ENCODE measurements at regions not wholly inside any gene's neighbourhood (a gene's known extent, or its start where the extent isn't known, plus 50 kb on each side); places are given as distances from the start of the nearest gene placed in this dataset.

- H3K9me3 ChIP-seq (replicated peaks in 1 of 2; ENCODE audit: control insufficient read depth in 1 of 2, insufficient read depth in 1 of 2, low read length in 2 of 2) = no peaks in the 10 kb centered on the region
- WGBS (ENCODE audit: insufficient coverage) = 94% methylated on average over 2 of the region's 4 CpGs
Observed at GRCh38 chr20:19045371-19045770, 167.1 kb upstream of the SLC24A3 start.

GRCh38 chr20:19047040-19047950, 165.1 kb upstream of the SLC24A3 start:
- Mint-ChIP-seq H3K27ac (no peak overlapping the region), H3K4me1 (no peaks in the 10 kb centered on the region), H3K4me3 (no peak overlapping the region), H3K9me3 (no peaks in the 10 kb centered on the region), H3K36me3 (no peaks in the 10 kb centered on the region), H3K27me3 (ENCODE audit: low read depth in 3 of 3) (peaks cover 0 to 3% (median 2%) of the 10 kb centered on the region in 3 donors)
- no peaks in the 10 kb centered on the region for H3K9me3 ChIP-seq (replicated peaks in 1 of 2; ENCODE audit: control insufficient read depth in 1 of 2, insufficient read depth in 1 of 2, low read length in 2 of 2)
- H3K27me3 ChIP-seq (ENCODE audit: control insufficient read depth in 2 of 2, insufficient read depth in 2 of 2, low read length in 2 of 2) = no peaks in the 10 kb centered on the region
- H3K79me2 ChIP-seq (ENCODE audit: insufficient read depth, low read length) = no peaks in the 10 kb centered on the region
- 79% methylated on average over 4 of the region's 9 CpGs for WGBS (ENCODE audit: insufficient coverage)
- no peak overlapping the region for H2AFZ ChIP-seq (ENCODE audit: insufficient read depth, low read depth, low read length, poor library complexity, severe bottlenecking)
- no peak overlapping the region for H3K4me2 ChIP-seq (replicated peaks; ENCODE audit: extremely low read depth, low read length, poor library complexity, severe bottlenecking)
- H3K4me1 ChIP-seq (ENCODE audit: control insufficient read depth in 1 of 2, insufficient read depth in 2 of 2, low read length in 2 of 2) = no peaks in the 10 kb centered on the region
- DNase-seq = no peak
- H3K27ac ChIP-seq (ENCODE audit: low read depth in 1 of 2, low read length in 2 of 2) = no peak overlapping the region
- intact Hi-C loops (cut with micrococcal nuclease) = no loop called here
- no peak overlapping the region for H3K9ac ChIP-seq (ENCODE audit: insufficient read depth, low read length, poor library complexity, severe bottlenecking)
- no peak for TF ChIP-seq CTCF (IDR thresholded peaks at IDR 0.05)
- H4K20me1 ChIP-seq (ENCODE audit: insufficient read depth, low read length) = no peaks in the 10 kb centered on the region
- H3K4me3 ChIP-seq (replicated peaks in 1 of 3; ENCODE audit: low read depth in 2 of 3, low read length in 3 of 3) = no peak overlapping the region
- no peaks in the 10 kb centered on the region for H3K36me3 ChIP-seq (replicated peaks in 1 of 2; ENCODE audit: control insufficient read depth in 1 of 2, insufficient read depth in 2 of 2, low read length in 2 of 2)

More at GRCh38 chr20:19045371-19045770, 167.1 kb upstream of the SLC24A3 start:
- Mint-ChIP-seq H3K27ac (no peak overlapping the region), H3K4me3 (no peak overlapping the region), H3K9me3 (no peaks in the 10 kb centered on the region), H3K4me1 (no peaks in the 10 kb centered on the region), H3K36me3 (no peaks in the 10 kb centered on the region), H3K27me3 (ENCODE audit: low read depth in 3 of 3) (peaks cover 2 to 6% (median 3%) of the 10 kb centered on the region in 3 donors)
- Histone ChIP-seq H3K36me3 (replicated peaks in 1 of 2; ENCODE audit: control insufficient read depth in 1 of 2, insufficient read depth in 2 of 2, low read length in 2 of 2) (no peaks in the 10 kb centered on the region), H3K9ac (ENCODE audit: insufficient read depth, low read length, poor library complexity, severe bottlenecking) (no peak overlapping the region), H3K4me3 (replicated peaks in 1 of 3; ENCODE audit: low read depth in 2 of 3, low read length in 3 of 3) (no peak overlapping the region), H3K4me2 (replicated peaks; ENCODE audit: extremely low read depth, low read length, poor library complexity, severe bottlenecking) (no peak overlapping the region), H4K20me1 (ENCODE audit: insufficient read depth, low read length) (no peaks in the 10 kb centered on the region), H3K4me1 (ENCODE audit: control insufficient read depth in 1 of 2, insufficient read depth in 2 of 2, low read length in 2 of 2) (no peaks in the 10 kb centered on the region), H3K27ac (ENCODE audit: low read depth in 1 of 2, low read length in 2 of 2) (no peak overlapping the region), H2AFZ (ENCODE audit: insufficient read depth, low read depth, low read length, poor library complexity, severe bottlenecking) (no peak overlapping the region), H3K79me2 (ENCODE audit: insufficient read depth, low read length) (no peaks in the 10 kb centered on the region), H3K27me3 (ENCODE audit: control insufficient read depth in 2 of 2, insufficient read depth in 2 of 2, low read length in 2 of 2) (no peaks in the 10 kb centered on the region)
- intact Hi-C loops (cut with micrococcal nuclease) = no loop called here
- no peak for TF ChIP-seq CTCF (IDR thresholded peaks at IDR 0.05)
- no peak for DNase-seq

Measured in CD14-positive monocyte (primary cell).